ENCODE measurements at regions not wholly inside any gene's neighbourhood (a gene's known extent, or its start where the extent isn't known, plus 50 kb on each side); places are given as distances from the start of the nearest gene placed in this dataset.

DNA sequence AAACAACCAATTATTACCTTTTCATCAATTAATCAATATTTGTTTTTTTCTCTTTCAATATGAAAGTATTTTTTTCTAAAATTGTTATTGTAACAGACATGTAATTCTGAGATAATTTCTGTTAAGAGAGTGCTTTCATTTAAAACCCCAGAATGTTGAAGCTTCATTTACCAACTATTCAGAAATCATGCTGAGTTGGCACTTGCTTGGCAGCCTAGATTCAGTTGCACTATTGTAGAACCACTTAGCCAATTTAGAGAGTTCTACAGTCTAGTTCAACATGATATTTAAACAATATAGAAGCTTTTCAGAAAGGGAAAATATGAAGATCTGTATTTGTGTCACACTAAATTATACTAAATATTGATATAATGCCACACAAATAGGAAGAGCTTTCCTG is 56.1 kb upstream of the NKAIN2 start:
- DNase-seq (ENCODE audit: low spot score): no peak

DNA sequence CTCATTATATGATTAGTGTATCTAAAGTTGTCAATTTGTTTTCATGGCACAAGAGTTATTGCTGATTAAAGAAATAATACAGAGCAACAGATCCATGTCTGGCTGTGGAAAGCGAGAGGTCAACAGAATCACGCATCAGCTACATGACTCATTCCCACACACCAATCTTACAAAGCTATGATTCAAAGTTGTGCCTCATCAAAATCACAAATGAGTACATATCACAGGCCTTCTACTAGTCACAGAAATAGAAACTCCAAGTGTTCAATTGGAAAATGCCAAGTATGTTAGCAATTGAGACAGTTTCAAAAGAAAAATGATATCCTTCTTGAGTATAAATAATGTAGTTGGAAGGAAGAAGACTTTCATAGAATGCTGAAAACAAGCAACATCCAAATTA is 57.8 kb upstream of the NKAIN2 start:
- no peak for DNase-seq (ENCODE audit: low spot score)

DNA sequence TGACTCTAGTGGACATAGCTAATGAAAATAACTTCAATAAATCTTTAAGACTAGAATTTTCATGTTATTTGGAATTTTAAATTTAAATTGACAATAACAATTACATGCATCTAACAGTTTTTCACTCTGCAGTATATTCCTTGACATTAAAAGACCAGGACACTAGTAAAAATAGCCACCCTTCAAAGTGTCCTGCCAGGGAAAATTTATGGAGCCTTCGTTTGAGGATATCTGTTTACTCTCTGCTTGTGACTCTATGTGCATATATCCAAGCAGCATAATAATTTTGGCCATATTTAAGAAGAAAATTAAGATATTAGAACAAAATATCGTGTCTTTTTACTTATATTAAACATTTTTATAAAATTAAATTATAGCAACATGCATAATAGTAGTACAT is 58.8 kb upstream of the NKAIN2 start:
- no peak for DNase-seq (ENCODE audit: low spot score)

DNA sequence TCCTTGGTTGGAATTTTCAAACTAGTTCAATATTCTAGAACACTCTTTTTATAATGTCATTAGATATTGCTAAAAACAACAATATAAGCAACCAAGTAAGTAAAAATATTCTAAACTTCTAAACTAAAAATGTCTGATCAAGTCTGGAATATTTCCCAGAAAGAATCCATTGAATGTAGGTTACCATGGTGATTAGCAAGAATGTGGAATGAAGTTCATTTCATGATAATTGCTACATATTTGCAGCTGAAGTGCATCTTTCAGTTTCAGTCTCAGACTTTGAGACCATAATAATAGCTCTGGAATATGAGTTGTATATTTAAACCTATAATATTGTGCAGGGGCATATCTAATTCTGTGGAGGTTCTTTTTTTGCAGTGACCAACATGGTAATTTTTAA is 61.0 kb upstream of the NKAIN2 start:
- DNase-seq (ENCODE audit: low spot score): no peak

DNA sequence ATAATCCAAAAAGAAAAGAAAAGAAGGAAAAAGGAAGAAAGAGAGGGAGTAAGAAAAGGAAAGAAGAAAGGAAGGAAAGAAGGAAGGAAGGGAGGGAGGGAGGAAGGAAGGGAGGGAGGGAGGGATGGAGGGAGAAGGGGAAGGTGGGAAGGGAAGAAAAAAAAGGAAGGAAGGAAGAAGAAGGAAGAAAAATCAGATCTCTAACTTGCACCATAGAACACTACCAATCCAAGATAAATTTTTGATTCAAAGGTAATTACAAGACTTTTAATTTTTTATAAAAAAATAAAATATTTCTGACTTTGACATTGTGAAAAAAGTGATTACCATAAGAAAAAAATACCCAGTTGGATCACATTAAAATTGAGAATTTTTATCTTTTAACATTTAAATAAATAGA is 70.5 kb upstream of the NKAIN2 start:
- DNase-seq (ENCODE audit: low spot score): no peak

DNA sequence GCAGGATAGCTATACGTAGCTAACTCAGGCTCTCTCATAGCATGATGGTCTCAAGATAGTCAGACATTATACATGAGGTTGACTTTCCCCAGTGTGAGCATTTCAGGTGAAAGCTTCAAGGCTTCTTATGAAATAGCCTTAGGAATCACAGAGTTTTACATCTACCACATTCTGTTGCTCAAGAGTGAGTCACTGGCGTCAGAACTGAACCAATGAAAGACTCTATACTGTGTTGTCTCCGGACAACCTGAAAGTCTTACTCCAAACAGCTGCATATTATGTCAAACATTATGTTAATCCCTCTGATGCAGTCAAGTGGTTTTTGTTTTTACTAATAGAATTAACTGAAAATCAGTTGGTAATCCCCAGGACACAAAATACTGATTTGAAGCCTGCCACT is 79.8 kb upstream of the TRDN start:
- no peak for DNase-seq (ENCODE audit: low spot score)

DNA sequence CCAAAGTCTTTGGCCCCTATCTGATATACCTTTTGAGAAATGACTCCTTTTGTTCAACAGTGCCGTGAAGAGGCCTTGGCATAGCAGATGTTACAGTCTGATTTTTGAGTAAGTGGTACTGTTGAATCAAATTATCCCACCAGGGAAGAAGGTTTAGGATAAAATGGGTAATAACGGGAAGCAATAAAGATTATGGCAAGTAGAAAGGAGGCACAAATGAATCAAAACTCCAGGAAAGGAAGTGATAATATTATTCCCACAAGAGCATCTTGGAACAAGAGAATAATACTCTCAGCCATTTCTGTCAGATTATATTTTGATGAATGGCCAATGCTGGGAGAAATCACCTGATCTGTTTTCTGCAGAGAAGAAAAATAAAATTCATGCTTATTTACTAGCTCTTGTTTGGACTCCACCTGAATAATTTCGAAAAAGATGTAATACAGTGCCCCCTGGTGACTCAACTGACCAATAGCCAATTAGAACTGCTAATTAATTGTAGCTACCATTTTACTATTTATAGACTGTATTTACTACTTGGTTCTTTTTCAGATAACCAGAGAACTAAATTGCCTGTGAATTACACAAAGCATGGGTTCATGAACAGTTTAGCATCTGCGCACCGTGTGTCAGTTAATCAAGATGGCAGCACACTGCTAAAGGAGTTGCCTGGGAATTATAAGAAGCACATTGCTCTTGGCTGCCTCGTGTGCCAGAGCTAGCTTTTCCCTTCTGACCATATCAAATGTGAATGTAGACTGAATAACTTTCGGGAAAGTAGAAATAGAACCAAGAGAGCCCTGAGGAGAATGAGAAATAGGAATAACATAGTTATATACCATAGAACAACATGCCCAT is 78.5 kb upstream of the TRDN start:
- peak; percentile 66 for DNase-seq (ENCODE audit: low spot score)

DNA sequence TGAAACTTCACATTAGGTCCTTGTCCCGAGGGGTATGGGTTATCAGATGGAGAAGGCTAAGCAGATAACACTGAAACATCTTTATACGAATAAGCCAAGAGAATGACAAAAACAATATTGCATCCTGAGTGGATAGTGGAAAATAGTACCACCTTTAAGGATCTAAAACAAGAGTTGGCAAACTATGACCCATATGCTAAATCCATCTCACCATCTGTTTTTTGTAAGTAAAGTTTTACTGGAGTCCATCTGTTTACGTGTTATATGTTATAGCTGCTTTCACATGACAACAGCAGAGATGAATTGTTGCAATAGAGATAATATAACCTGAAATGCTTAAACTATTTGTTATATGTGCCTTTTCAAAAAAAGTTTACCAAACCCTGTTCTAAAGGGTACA is 76.1 kb upstream of the TRDN start:
- no peak for DNase-seq (ENCODE audit: low spot score)

DNA sequence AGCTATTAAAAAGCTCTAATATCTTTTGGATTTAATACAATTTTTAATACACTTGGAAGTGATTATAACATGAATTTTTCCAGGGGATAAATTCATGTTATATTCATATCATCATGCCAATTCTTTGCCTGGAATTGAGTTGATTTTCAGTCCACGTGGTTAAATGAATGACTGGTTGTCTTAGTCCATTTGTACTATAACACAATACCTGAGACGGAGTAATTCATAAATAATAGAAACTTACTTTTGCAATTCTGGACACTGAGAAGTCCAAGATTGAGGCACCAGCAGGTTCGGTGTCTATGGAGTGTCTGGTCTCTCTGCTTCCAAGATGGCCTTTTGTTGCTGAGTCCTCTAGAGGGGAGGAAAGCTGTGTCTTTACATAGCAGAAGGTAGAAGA is 66.2 kb upstream of the TRDN start:
- DNase-seq (ENCODE audit: low spot score): no peak

DNA sequence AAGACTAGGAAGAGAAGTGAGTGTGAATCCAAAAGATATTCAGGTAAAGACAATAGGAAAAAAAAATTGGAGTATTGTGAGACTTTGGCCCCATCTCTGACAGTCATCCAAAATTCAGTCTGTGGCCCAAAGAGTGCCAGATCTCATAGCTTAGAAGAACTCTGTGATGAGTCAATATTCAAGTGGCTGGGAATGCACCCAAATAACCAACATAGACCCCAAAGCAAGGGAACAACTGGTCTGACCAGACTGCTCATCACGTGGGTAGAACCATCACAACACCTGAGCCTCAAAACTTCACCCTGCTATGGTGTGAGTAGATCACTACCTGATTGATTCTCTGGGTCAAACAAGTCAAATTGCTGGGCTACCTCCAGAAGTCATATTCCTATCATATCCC is 51.1 kb upstream of the TRDN start:
- DNase-seq (ENCODE audit: low spot score): no peak
